T-helper 1 cell (primary cell): ENCODE measurements at regions not wholly inside any gene's neighbourhood (a gene's known extent, or its start where the extent isn't known, plus 50 kb on each side); places are given as distances from the start of the nearest gene placed in this dataset.

ENCODE experiments used
- DNase-seq, 5 donors: peaks; one replicate each; pipeline ENCODE4 v3.0.0-alpha.2; 2012 to 2020

GRCh38 chr7:41878309-41879295 lies 175.7 kb upstream of the INHBA start:
- DNase-seq: no peak

GRCh38 chr7:41877118-41877517 lies 174.2 kb upstream of the INHBA start:
- no peak for DNase-seq

- DNase-seq: no peak
These were observed 172.6 kb upstream of the INHBA start for GRCh38 chr7:41875513-41875912.

GRCh38 chr7:41874201-41874785 lies 171.4 kb upstream of the INHBA start:
- DNase-seq: no peak

GRCh38 chr7:41873741-41874140 lies 170.9 kb upstream of the INHBA start:
- DNase-seq: no peak

GRCh38 chr7:41872966-41873365 lies 170.1 kb upstream of the INHBA start:
- no peak for DNase-seq

GRCh38 chr7:41870461-41871138 lies 167.7 kb upstream of the INHBA start:
- no peak for DNase-seq

GRCh38 chr7:41869997-41870396 lies 167.1 kb upstream of the INHBA start:
- DNase-seq: no peak

- DNase-seq: no peak
These were observed 166.7 kb upstream of the INHBA start for GRCh38 chr7:41869596-41869995.

GRCh38 chr7:41869091-41869490 lies 166.2 kb upstream of the INHBA start:
- no peak for DNase-seq

GRCh38 chr7:41867639-41868280 lies 164.9 kb upstream of the INHBA start:
- DNase-seq: no peak

GRCh38 chr7:41862261-41862660 lies 159.4 kb upstream of the INHBA start:
- DNase-seq: no peak

- DNase-seq: no peak
These were observed 158.8 kb upstream of the INHBA start for GRCh38 chr7:41861642-41862041.

- no peak for DNase-seq
These were observed 155.3 kb upstream of the INHBA start for GRCh38 chr7:41858201-41858600.

- DNase-seq: no peak
These were observed 152.9 kb upstream of the INHBA start for GRCh38 chr7:41855798-41856197.

GRCh38 chr7:41847606-41848005 lies 144.7 kb upstream of the INHBA start:
- DNase-seq: no peak

GRCh38 chr7:41847151-41847550 lies 144.3 kb upstream of the INHBA start:
- DNase-seq: no peak

GRCh38 chr7:41842956-41843355 lies 140.1 kb upstream of the INHBA start:
- no peak for DNase-seq

- DNase-seq: no peak
These were observed 135.0 kb upstream of the INHBA start for GRCh38 chr7:41837916-41838315.

- DNase-seq: no peak
These were observed 133.2 kb upstream of the INHBA start for GRCh38 chr7:41835976-41836530.

- no peak for DNase-seq
These were observed 132.2 kb upstream of the INHBA start for GRCh38 chr7:41834805-41835694.

GRCh38 chr7:41832941-41833340 lies 130.1 kb upstream of the INHBA start:
- no peak for DNase-seq
